GM21786 (cell line): ENCODE measurements at regions not wholly inside any gene's neighbourhood (a gene's known extent, or its start where the extent isn't known, plus 50 kb on each side); places are given as distances from the start of the nearest gene placed in this dataset.

Source experiments
- ATAC-seq: cut with Tn5 transposase; IDR thresholded peaks from one replicate; pipeline ENCODE4 v1.9.1; 2021; ENCODE audit not compliant: unreplicated experiment

- no peak for ATAC-seq
Observed at GRCh38 chr2:204454672-204455380, 90.4 kb upstream of the PARD3B start.

DNA sequence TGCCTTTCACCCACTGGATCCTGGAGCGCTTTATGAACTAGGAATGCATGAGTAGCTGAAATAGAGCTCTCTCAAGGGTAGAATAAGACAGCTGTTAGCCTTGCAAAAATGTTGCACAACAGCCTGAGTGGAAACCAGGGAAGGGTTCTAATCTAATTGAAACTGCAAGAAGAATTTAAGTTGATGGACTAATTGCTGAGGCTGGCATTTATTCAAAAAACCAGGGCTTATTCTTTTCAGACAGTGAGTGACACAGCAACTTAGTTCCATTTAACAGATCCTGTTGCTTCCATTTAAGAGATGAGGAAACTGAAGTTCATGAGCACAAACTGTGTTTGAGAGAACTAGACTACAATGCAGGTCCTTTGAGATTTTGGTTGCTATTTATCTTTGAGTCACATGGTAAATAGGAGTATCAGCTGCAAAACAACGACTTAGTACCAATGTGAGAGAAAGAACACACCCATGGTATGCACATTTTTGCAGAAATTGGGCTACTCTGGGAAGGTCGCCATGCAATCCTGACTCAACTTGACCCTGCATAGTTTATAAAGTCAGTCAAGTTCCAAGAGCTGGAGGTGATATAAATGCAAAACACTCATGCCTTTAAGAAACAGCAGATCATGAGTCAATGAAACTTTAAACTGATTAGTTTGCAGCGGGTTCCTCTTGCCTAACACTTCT is 76.4 kb upstream of the PARD3B start:
- ATAC-seq = no peak

- ATAC-seq = no peak
Observed at GRCh38 chr2:204470178-204470620, 75.1 kb upstream of the PARD3B start.

GRCh38 chr2:204470621-204471196 is 74.6 kb upstream of the PARD3B start:
- ATAC-seq = no peak

- no peak for ATAC-seq
Observed at GRCh38 chr2:204472375-204472774, 72.9 kb upstream of the PARD3B start.

DNA sequence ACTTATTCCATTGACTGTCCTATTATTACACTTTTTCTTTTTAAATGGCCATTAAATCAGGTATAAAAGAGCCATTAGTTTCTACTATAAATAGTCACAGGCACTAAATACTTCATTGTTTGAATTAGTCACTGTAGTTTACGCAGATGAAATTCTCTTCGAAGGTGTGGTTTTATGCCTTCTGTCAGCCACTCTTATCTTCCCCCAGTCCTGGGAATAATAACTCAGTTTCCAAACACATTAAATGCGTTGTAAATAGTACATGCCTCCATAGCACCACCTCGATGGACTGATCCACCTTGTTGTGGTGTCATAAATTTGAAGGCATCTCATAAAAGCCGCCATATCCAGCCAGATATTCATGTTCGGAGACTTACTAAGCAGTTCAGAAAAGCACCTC is 72.1 kb upstream of the PARD3B start:
- ATAC-seq = no peak

DNA sequence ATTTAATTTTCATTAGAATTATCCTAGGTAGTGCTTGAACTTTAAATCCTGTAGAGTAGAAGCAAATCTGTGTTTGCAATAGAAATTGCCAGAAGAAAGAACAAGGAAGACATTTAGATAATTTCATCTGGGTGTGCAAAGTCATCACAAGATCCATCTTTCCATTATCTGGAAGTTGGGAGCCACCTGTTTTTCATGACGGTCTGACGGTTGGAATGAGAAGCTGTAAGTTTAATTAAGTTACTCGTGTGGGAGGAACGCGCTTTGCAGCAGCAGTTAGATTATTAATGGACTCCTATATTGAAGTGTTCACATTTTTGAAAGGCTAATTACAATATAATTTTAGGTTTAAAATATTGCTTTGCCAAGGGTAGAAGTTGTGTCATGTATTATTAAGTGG is 69.9 kb upstream of the PARD3B start:
- ATAC-seq = no peak

- ATAC-seq = no peak
Observed at GRCh38 chr2:204477358-204477950, 67.8 kb upstream of the PARD3B start.

DNA sequence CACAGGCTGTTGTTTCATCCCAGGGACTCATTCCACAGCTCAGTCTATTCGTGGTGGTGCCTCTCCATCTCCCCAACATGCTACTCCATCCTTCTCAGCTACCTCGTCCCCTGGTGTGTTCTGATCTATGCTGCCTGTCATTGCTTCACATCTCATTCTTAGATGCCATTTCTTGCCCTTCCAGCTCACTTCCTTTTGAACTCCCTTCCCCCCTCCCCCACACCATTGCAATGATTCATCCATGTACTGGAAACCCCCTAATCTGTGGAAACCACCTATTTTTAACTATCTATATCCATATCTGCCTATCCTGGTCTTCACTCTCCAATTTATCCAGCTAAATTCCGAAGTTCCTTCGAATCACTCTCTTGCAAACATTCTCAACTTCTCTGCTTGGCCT is 65.7 kb upstream of the PARD3B start:
- no peak for ATAC-seq

- ATAC-seq = no peak
Observed at GRCh38 chr2:204480676-204481075, 64.6 kb upstream of the PARD3B start.

GRCh38 chr2:204483608-204484081 is 61.6 kb upstream of the PARD3B start:
- no peak for ATAC-seq

GRCh38 chr2:204486321-204486720 is 59.0 kb upstream of the PARD3B start:
- no peak for ATAC-seq

GRCh38 chr2:204486805-204487204 is 58.5 kb upstream of the PARD3B start:
- ATAC-seq = no peak

DNA sequence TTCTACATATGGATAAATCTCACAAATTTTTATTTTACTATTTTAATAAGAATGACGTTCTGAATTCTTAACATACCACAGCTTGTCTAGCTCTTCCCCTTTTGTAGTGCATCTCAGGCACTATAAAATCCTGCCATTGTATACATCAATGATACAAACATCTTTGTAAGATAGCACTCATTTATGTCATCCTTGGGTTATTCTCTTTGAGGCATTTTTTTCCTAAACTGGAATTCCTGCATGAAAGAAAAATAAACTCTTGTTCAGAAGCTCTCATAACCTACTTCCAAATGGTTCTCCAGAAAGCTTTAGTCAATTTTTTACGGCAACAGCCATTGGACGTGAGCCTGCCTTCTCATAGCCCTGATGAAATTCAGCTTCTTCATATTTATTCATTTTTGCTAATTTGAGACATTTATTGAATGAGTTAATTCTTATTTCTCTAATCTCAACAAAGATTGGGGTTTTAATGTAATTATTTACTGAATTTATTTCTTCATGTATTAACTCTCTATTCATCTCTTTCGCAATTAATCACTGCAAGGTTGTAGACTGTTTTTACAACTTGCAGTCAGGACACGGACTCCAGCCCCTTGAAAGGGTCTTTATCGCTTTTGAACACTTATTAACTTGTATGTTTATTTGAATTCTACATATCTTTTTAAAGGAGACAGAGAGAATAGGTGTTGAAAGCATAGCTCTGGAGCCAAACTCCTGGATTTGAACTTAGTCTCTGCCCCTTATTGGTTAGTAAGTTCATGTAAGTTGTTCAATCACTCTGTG is 57.6 kb upstream of the PARD3B start:
- no peak for ATAC-seq

DNA sequence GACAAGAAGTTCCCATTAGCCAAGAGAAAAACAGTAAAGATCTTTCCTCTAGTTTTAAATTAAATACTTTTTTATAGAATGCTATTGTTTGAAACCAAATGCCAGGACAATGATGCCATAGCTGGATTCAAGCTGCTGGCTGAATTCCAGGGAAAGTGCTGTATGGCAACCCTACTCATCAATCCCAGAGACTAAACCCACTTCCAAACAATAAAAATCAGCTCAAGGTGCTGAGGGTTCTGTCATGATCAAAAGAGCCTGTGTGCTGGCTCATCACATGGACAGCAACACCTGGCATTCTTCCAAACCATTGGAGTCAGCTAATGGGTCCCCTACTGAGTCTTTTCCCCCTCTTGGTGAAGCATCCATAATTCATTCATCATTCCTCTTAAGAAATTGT is 53.7 kb upstream of the PARD3B start:
- ATAC-seq = no peak

- ATAC-seq = no peak
Observed at GRCh38 chr2:204492417-204492816, 52.9 kb upstream of the PARD3B start.

DNA sequence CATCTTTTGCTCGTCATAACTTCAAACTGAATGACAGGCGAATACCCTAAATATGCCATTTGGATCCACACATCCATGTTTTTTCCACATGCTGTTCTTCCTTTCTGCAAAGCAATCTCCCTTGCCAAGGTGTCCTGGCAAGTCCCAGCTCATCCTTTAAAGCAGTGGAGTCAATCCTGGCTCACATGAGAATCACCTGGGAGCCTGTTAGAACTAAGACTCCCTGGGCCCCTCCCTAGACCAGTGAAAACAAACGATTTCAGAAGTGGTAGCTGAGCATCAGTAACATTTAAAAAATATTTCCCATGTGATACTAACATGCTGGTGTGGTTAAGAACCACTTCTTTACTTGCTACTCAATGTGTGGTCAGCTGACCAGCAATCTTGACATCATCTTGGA is 50.6 kb upstream of the PARD3B start:
- no peak for ATAC-seq

DNA sequence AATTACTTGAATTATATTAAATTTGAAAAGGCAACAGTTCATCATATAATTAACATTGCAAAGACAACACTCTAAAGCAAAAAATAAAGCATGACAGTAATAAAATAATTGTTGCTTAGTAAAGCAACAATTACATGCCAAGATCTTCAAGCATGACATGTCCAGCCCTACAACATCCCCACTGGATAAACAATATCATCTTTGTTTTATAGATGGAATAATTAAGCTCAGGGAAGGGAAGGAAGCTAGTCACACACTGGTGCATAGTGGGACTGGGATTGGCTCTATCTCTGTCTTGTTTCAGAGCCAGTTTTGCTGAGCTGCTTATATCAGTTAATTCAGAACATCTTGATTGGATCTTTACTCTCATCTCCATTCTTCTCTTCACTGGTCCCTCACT is 49.9 kb upstream of the PARD3B start:
- no peak for ATAC-seq
